Endothelial cell of umbilical vein (primary cell): ENCODE measurements at regions not wholly inside any gene's neighbourhood (a gene's known extent, or its start where the extent isn't known, plus 50 kb on each side); places are given as distances from the start of the nearest gene placed in this dataset.

Source experiments
- BruUV-seq: library from RNA; stranded (reverse); fragments of 400-500 nt; replicated peaks from 2 replicates; lab custom pipeline; 2021; lab: Mats Ljungman, UMichigan
- CTCF ChIA-PET: fragments of 300-600, 350-600 bp; sonication (Branson Sonifier 250); formaldehyde crosslinking; loops from one replicate; lab custom pipeline; 2021; ENCODE audit warnings: antibody characterized with exemption, inconsistent platforms; lab: Charles Lee
- POLR2A ChIA-PET: fragments of 300-600, 350-600 bp; sonication (Branson Sonifier 250); formaldehyde crosslinking; loops from one replicate; lab custom pipeline; 2021; ENCODE audit warnings: antibody characterized with exemption, inconsistent platforms; lab: Charles Lee
- DNase-seq: peaks from one replicate; pipeline ENCODE4 v3.0.0-alpha.2; 2011; ENCODE audit warnings: low read depth, low spot score
- FAIRE-seq: peaks from 2 replicates; lab custom pipeline; 2011; peaks lifted over from hg19 to GRCh38; lab: Jason Lieb, UNC
- H2AFZ ChIP-seq: 2 replicates; pipeline ENCODE4 v1.6.0; 2012; ENCODE audit warnings: low read depth, low read length, control low read depth, inconsistent platforms
- H3K27ac ChIP-seq: 2 replicates; pipeline ENCODE4 v1.5.1; 2011; ENCODE audit warnings: low read depth, mild to moderate bottlenecking, control low read depth, low read length, moderate library complexity; ENCODE audit not compliant: insufficient read depth
- H3K27me3 ChIP-seq, 2 experiments: 2 replicates each; pipeline versions ENCODE4 v1.6.0 to v1.6.1; 2011; ENCODE audit warnings: low read length in 2 of 2, mixed read lengths in 1 of 2; ENCODE audit not compliant: control insufficient read depth in 2 of 2, insufficient read depth in 2 of 2
- H3K36me3 ChIP-seq, 2 experiments: 2 replicates in 1 of 2; 3 replicates in 1 of 2; pipeline ENCODE4 v1.5.1; 2011; ENCODE audit warnings: low read length in 2 of 2, mild to moderate bottlenecking in 1 of 2, moderate library complexity in 1 of 2; ENCODE audit not compliant: control insufficient read depth in 2 of 2, insufficient read depth in 2 of 2; ENCODE audit errors: extremely low read depth in 1 of 2
- H3K4me1 ChIP-seq: 3 replicates; pipeline ENCODE4 v1.5.1; 2011; ENCODE audit warnings: mild to moderate bottlenecking, low read length; ENCODE audit not compliant: control insufficient read depth, insufficient read depth; ENCODE audit errors: extremely low read depth
- H3K4me2 ChIP-seq: 2 replicates; pipeline ENCODE4 v1.6.1; 2011; ENCODE audit warnings: low read length, control low read depth, mixed read lengths; ENCODE audit not compliant: insufficient read depth
- H3K4me3 ChIP-seq, 3 experiments: fragments of 200-600 bp in 1 of 3; sonication (generic), shearing (Covaris generic) in 1 of 3; replicated peaks in 1 of 3; 2 replicates each; pipeline ENCODE4 v1.5.1; 2011 to 2016; ENCODE audit warnings: control low read depth in 3 of 3, low read length in 3 of 3, mild to moderate bottlenecking in 2 of 3, inconsistent platforms in 1 of 3, low read depth in 1 of 3, moderate library complexity in 1 of 3; ENCODE audit not compliant: insufficient read depth in 1 of 3
- H3K79me2 ChIP-seq: 2 replicates; pipeline ENCODE4 v1.6.0; 2012; ENCODE audit warnings: low read length, inconsistent platforms; ENCODE audit not compliant: control insufficient read depth, insufficient read depth
- H3K9ac ChIP-seq: replicated peaks from 2 replicates; pipeline ENCODE3; 2011; ENCODE audit warnings: low read length, control low read depth; ENCODE audit not compliant: insufficient read depth; ENCODE audit errors: extremely low read depth
- H3K9me1 ChIP-seq: replicated peaks from 3 replicates; pipeline ENCODE4 v1.6.0; 2011; ENCODE audit warnings: mild to moderate bottlenecking, low read length; ENCODE audit not compliant: control insufficient read depth, insufficient read depth; ENCODE audit errors: extremely low read depth
- H3K9me3 ChIP-seq: replicated peaks from 2 replicates; pipeline ENCODE4 v1.5.1; 2012; ENCODE audit warnings: low read length, inconsistent platforms; ENCODE audit not compliant: control insufficient read depth, insufficient read depth
- H4K20me1 ChIP-seq: replicated peaks from 2 replicates; pipeline ENCODE3; 2011; ENCODE audit warnings: mild to moderate bottlenecking, low read length; ENCODE audit not compliant: control insufficient read depth, insufficient read depth; ENCODE audit errors: extremely low read depth
- EZH2 ChIP-seq: IDR thresholded peaks from 2 replicates; pipeline ENCODE4 v1.6.1; 2012; ENCODE audit warnings: borderline replicate concordance, low read depth, mild to moderate bottlenecking, moderate library complexity, low read length, inconsistent platforms; ENCODE audit not compliant: severe bottlenecking
- FOS ChIP-seq: IDR thresholded peaks from 2 replicates; pipeline ENCODE4 v1.6.1; 2011; ENCODE audit warnings: mild to moderate bottlenecking, low read length, moderate library complexity, borderline replicate concordance; ENCODE audit not compliant: insufficient read depth
- GATA2 ChIP-seq: IDR thresholded peaks from 2 replicates; pipeline ENCODE4 v1.7.0; 2011; ENCODE audit warnings: low read depth, mild to moderate bottlenecking, moderate library complexity, mixed read lengths, low read length; ENCODE audit not compliant: insufficient read length, insufficient read depth
- JUN ChIP-seq: IDR thresholded peaks from 2 replicates; pipeline ENCODE4 v1.6.1; 2011; ENCODE audit warnings: borderline replicate concordance, low read depth; ENCODE audit not compliant: insufficient read length, insufficient read depth
- MYC ChIP-seq: IDR thresholded peaks from one replicate; pipeline ENCODE4 v1.6.1; 2011; ENCODE audit warnings: mild to moderate bottlenecking, low read depth, low read length
- POLR2A ChIP-seq: IDR thresholded peaks from 2 replicates; pipeline ENCODE4 v1.6.1; 2012; ENCODE audit warnings: low read depth, mild to moderate bottlenecking, control low read depth, low read length
- POLR2AphosphoS5 ChIP-seq: IDR thresholded peaks from 2 replicates; pipeline ENCODE4 v1.6.1; 2012; ENCODE audit warnings: low read depth, mild to moderate bottlenecking, control low read depth, low read length, moderate library complexity; ENCODE audit not compliant: insufficient read depth
- dilution Hi-C: fragments of 300-500 bp; cut with MboI; formaldehyde crosslinking; loops from one replicate; pipeline ENCODE4 v1.15.0; 2019; ENCODE audit warnings: low sequenced_read_pairs; ENCODE audit not compliant: extremely low pct_ligation_motif_present
- intact Hi-C: fragments of 100-400 bp; cut with micrococcal nuclease; formaldehyde crosslinking; loops from one replicate; pipeline ENCODE4 v1.10.0; 2022
- TF ChIP-seq, protein P1 (sequence below): IDR thresholded peaks from 2 replicates; pipeline ENCODE4 v1.6.1; 2011; ENCODE audit not compliant: insufficient read depth, insufficient read length
- TF ChIP-seq, protein P2 (sequence below), 2 donors: IDR thresholded peaks; 1 replicate in 1 of 2; 2 replicates in 1 of 2; pipeline ENCODE4 v1.5.1; 2011; ENCODE audit warnings: low read length in 2 of 2, mild to moderate bottlenecking in 2 of 2, moderate library complexity in 2 of 2, control low read depth in 1 of 2, inconsistent platforms in 1 of 2, low read depth in 1 of 2; ENCODE audit not compliant: insufficient read depth in 1 of 2; ENCODE audit errors: extremely low read depth in 1 of 2

DNA sequence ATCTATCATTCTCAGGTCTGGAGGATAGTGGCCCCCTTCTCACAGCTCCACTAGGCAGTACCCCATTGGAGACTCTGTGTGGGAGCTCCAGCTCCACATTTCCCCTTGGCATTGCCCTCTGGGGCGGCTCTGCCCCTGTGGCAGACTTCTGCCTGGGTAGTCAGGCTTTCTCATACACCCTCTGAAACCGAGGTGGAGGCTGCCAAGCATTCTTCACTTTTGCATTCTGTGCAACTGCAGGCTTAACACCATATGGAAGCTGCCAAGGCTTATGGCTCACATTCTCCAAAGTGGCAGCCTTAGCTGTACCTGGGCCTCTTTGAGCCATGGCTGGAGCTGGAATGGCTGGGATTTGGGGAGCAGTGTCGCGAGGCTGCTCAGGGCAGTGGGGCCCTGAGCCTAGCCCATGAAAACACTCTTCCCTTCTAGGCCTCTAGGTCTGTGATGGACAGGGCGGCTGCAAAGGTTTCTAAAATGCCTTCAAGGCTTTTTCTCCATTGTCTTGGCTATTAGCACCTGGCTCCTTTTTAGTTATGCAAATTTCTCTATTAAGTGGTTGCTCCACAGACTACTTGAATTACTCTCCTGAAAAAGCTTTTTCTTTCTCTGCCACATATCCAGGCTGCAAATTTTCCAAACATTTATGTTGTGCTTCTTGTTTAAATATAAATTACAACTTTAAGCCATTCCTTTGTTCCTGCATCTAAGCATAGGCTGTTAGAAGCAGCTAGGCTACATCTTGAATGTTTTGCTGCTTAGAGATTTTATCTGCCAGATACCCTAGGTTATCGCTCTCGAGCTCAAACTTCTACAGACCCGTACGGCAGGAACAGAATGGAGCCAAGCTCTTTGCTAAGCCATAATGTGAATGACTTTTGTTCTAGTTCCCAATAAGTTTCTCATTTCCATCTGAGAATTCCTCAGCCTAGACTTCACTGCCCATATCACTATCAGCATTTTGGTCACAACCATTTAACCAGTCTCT is 206.5 kb downstream of the CPS1 start:
- intact Hi-C loops: no loop called here
- CTCF ChIA-PET: no interaction called here
- no TSS peak for BruUV-seq

More for the DNA sequence above, 206.5 kb downstream of the CPS1 start:
- no peak for DNase-seq
- POLR2A ChIA-PET: no interaction called here
- Histone ChIP-seq H3K4me2 (no peak overlapping the region), H3K4me1 (no peaks in the 10 kb centered on the region), H3K36me3 (no peaks in the 10 kb centered on the region), H3K4me3 (no peak overlapping the region), H3K9me3 (no peaks in the 10 kb centered on the region), H3K79me2 (no peaks in the 10 kb centered on the region), H3K9ac (no peak overlapping the region), H3K9me1 (no peaks in the 10 kb centered on the region), H3K27me3 (no peaks in the 10 kb centered on the region), H3K27ac (no peak overlapping the region), H4K20me1 (no peaks in the 10 kb centered on the region), H2AFZ (no peak overlapping the region)
- FAIRE-seq: no peak
- TF ChIP-seq POLR2AphosphoS5 (no peak), JUN (no peak), FOS (no peak), POLR2A (no peak), EZH2 (no peak), MYC (no peak), GATA2 (no peak)
- TF ChIP-seq, protein P1, sequence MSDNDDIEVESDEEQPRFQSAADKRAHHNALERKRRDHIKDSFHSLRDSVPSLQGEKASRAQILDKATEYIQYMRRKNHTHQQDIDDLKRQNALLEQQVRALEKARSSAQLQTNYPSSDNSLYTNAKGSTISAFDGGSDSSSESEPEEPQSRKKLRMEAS: no peak
- TF ChIP-seq, protein P2, sequence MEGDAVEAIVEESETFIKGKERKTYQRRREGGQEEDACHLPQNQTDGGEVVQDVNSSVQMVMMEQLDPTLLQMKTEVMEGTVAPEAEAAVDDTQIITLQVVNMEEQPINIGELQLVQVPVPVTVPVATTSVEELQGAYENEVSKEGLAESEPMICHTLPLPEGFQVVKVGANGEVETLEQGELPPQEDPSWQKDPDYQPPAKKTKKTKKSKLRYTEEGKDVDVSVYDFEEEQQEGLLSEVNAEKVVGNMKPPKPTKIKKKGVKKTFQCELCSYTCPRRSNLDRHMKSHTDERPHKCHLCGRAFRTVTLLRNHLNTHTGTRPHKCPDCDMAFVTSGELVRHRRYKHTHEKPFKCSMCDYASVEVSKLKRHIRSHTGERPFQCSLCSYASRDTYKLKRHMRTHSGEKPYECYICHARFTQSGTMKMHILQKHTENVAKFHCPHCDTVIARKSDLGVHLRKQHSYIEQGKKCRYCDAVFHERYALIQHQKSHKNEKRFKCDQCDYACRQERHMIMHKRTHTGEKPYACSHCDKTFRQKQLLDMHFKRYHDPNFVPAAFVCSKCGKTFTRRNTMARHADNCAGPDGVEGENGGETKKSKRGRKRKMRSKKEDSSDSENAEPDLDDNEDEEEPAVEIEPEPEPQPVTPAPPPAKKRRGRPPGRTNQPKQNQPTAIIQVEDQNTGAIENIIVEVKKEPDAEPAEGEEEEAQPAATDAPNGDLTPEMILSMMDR (IDR thresholded peaks at IDR 0.05; ENCODE audit: extremely low read depth in 1 of 2, insufficient read depth in 1 of 2, low read depth in 1 of 2, low read length in 2 of 2): no peak
- dilution Hi-C loops: no loop called here
